ENCODE measurements at regions not wholly inside any gene's neighbourhood (a gene's known extent, or its start where the extent isn't known, plus 50 kb on each side); places are given as distances from the start of the nearest gene placed in this dataset.

GRCh38 chr13:58437427-58437826, 805.9 kb downstream of the PCDH17 start:
- DNase-seq (ENCODE audit: low spot score): no peak

GRCh38 chr13:58446979-58447378, 815.4 kb downstream of the PCDH17 start:
- TF ChIP-seq CTCF (IDR thresholded peaks at IDR 0.05; ENCODE audit: borderline replicate concordance, control extremely low read depth, extremely low read depth, insufficient read depth, missing control alignments): no peak
- in situ Hi-C loops (cut with MboI; ENCODE audit: low sequenced_read_pairs, unreplicated experiment): no loop called here
- no peak for DNase-seq (ENCODE audit: low spot score)

More at GRCh38 chr13:58437427-58437826, 805.9 kb downstream of the PCDH17 start:
- no peak for TF ChIP-seq CTCF (IDR thresholded peaks at IDR 0.05; ENCODE audit: borderline replicate concordance, control extremely low read depth, extremely low read depth, insufficient read depth, missing control alignments)
- in situ Hi-C loops (cut with MboI; ENCODE audit: low sequenced_read_pairs, unreplicated experiment): no loop called here

GRCh38 chr13:58452123-58452623, 820.6 kb downstream of the PCDH17 start:
- in situ Hi-C loops (cut with MboI; ENCODE audit: low sequenced_read_pairs, unreplicated experiment): no loop called here
- DNase-seq (ENCODE audit: low spot score): no peak
- no peak for TF ChIP-seq CTCF (IDR thresholded peaks at IDR 0.05; ENCODE audit: borderline replicate concordance, control extremely low read depth, extremely low read depth, insufficient read depth, missing control alignments)

GRCh38 chr13:58455094-58455493, 823.5 kb downstream of the PCDH17 start:
- no peak for DNase-seq (ENCODE audit: low spot score)
- in situ Hi-C loops (cut with MboI; ENCODE audit: low sequenced_read_pairs, unreplicated experiment): no loop called here

GRCh38 chr13:58461217-58461616, 829.7 kb downstream of the PCDH17 start:
- no peak for TF ChIP-seq CTCF (IDR thresholded peaks at IDR 0.05; ENCODE audit: borderline replicate concordance, control extremely low read depth, extremely low read depth, insufficient read depth, missing control alignments)
- no peak for DNase-seq (ENCODE audit: low spot score)
- in situ Hi-C loops (cut with MboI; ENCODE audit: low sequenced_read_pairs, unreplicated experiment): no loop called here

More at GRCh38 chr13:58455094-58455493, 823.5 kb downstream of the PCDH17 start:
- TF ChIP-seq CTCF (IDR thresholded peaks at IDR 0.05; ENCODE audit: borderline replicate concordance, control extremely low read depth, extremely low read depth, insufficient read depth, missing control alignments): no peak

GRCh38 chr13:58463841-58464240, 832.3 kb downstream of the PCDH17 start:
- in situ Hi-C loops (cut with MboI; ENCODE audit: low sequenced_read_pairs, unreplicated experiment): no loop called here
- TF ChIP-seq CTCF (IDR thresholded peaks at IDR 0.05; ENCODE audit: borderline replicate concordance, control extremely low read depth, extremely low read depth, insufficient read depth, missing control alignments): no peak
- DNase-seq (ENCODE audit: low spot score): no peak
